Cardiac septum (tissue), 1 donor: ENCODE measurements at regions not wholly inside any gene's neighbourhood (a gene's known extent, or its start where the extent isn't known, plus 50 kb on each side); places are given as distances from the start of the nearest gene placed in this dataset.

Experiments used
- DNase-seq: peaks from one replicate; pipeline ENCODE4 v3.0.0-alpha.2; 2020; ENCODE audit warnings: low spot score
- intact Hi-C: fragments of 100-400 bp; cut with DNase I; formaldehyde crosslinking; loops from one replicate; pipeline ENCODE4 v1.14.0; 2022
- donor health status: DM: no; HTN: no; CAD: no.

DNA sequence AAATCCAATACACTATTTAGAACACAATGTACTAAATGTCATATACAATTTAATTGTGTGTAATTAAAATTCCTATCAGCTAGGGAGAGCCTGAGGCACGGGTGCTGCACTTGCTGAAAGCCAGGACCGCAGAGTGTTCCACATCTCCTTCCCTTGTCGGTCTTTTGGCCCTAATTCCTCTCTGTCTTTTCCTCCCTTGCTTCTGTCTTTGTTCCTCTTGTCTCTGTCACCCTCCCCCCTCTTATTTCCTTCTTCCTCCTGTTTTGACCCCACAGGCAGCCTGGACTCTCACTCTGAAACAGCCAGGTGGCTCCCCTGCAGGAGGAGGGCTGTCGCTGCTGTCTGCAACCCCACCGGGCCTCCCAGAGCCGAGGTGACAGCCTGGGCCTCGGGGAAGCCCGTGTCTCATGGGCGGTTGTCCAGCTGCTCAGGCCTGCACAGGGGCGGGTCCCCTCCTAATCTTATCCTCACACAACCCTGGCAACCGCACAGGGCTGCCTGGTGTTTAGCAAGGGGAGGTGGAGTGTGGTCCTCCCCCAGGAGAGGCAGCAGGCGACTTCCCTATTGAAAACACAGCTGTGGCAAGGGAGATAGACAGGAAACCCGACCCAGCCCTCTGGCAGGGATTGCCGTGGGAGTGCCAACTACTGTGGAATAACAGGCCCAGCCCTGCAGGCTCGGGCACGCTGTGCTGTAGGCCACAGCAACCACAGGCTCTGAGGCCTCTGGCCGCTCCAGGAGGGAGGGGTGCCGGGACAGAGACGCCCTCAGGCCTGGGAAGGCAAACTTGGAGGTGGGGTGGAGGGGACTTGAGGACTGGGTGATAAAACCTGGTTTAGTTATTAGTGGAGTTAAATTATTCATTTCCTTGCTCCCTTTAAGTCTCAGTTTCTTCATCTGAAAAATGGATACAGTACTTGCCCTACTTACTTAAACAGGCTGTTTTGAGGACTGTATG, 68.8 kb upstream of the WDR26 start:
- peak; percentile 94 for DNase-seq
- intact Hi-C loops, result loop anchor here (5.0 kb wide), 1 partner anchor 46 kb away; no protein-coding TSS in a partner anchor

DNA sequence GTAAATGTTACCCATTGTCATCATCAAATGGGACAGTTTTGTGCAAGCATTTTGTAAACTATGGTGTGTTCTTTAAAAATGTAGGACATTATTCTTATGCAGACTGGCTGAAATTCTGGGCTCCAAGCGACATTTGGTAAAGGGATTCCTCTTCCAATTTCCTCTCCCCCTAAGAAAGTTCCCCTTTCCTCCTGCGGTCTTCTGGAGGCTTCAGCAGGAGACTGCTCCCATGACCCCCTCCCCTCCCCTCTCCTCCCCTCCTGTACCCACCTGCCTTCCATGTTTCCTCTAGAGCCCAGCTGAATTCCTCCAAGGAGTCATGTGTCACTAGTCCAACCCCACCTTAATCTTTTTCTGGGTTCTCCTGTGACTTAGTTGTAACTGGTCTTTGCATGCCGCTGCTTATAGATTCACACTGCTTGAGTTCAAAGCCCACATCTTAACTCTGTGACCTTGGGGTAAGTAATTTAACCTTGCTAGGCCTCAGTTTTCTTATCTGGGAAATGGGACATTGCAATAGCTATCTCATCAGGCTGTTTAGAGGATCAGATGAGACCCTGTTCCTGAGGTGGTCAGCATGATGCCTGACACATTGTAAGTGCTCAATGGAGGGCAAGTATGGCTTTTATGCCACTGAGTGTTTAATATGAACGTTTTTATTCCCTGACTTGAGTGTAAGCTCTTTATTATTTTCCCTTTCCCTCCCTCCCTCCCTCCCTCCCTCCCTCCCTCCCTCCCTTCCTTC, 69.9 kb upstream of the WDR26 start:
- intact Hi-C loops, result loop anchor here (5.0 kb wide), 1 partner anchor 47 kb away; no protein-coding TSS in a partner anchor

GRCh38 chr1:224505454-224506093, 71.0 kb upstream of the WDR26 start:
- no peak for DNase-seq
- intact Hi-C loops, result no loop called here

More for the DNA sequence above, 69.9 kb upstream of the WDR26 start:
- no peak for DNase-seq

- no peak for DNase-seq
- intact Hi-C loops, result no loop called here
Observed at GRCh38 chr1:224506141-224506814, 71.7 kb upstream of the WDR26 start.

DNA sequence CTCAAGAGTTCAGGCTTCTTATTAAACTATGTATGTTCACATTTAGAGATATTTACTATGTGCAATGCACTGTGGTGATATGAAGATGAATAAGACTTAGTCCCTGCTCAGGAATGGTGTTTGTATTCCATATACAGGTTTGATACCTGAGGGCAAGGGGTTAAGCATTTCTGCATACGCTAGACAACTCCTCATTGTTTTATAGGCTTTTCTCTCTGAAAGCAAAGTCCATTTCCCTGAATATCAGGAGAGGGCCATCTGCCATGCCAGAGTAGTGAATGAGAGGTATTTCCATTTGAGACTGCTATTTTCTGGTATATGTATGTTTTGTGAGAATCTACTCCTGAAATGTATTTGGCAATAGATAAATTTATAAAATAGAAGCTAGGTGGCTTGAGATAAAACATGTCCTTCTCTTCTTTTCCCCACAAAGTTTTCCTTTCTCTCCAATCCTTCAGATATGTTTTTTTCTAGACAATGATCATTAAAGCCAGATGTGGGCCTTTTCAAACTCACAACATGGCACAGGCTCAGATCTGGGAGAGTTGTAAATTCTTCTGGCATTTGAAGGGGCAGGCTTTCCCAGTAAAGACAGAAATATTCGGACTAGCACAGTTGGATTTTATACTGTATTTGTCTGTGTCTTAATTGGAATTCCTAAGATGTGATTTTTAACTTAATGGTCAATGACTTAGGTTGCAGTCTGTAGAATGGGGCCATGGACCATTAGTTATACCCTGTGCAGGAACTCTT, 73.3 kb upstream of the WDR26 start:
- intact Hi-C loops, result no loop called here
- DNase-seq, result no peak

- DNase-seq, result no peak
- intact Hi-C loops, result no loop called here
Observed at GRCh38 chr1:224509907-224510306, 75.3 kb upstream of the WDR26 start.

GRCh38 chr1:224510880-224511645, 76.5 kb upstream of the WDR26 start:
- intact Hi-C loops, result no loop called here

DNA sequence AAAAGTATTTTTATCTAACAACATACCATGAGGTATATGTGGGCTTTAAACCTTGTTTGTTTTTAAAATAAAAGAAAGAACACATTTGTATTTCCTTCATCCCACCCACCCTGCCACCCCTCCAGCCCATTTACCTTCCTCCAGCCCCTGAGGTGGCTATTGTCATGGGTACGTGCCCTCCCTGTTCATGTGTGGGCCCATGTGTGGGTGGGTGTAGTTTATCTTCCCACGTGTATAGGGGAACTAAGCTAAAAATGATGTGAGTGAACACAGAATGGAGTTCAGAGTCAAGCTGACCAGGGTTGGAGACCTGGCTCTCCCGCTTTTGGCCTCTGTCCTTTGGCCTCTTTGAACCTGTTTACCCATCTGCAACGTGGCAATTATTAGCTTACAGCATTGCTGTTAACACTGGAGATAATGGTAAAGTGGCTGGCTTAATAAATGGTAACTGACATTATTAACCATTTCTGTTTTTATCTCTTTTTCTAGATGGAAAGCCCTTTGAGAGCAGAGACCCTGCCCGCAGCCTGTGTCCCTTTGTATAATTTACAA, 78.1 kb upstream of the WDR26 start:
- DNase-seq, result peak; percentile 7
- intact Hi-C loops, result loop anchor here (2.0 kb wide), 2 partner anchors 342 to 410 kb away; no protein-coding TSS in a partner anchor

More at GRCh38 chr1:224510880-224511645, 76.5 kb upstream of the WDR26 start:
- DNase-seq, result no peak

- peak; percentile 44 for DNase-seq
- intact Hi-C loops, result loop anchor here (2.0 kb wide), 2 partner anchors 341 to 409 kb away; no protein-coding TSS in a partner anchor
Observed at GRCh38 chr1:224513383-224513782, 78.8 kb upstream of the WDR26 start.

DNA sequence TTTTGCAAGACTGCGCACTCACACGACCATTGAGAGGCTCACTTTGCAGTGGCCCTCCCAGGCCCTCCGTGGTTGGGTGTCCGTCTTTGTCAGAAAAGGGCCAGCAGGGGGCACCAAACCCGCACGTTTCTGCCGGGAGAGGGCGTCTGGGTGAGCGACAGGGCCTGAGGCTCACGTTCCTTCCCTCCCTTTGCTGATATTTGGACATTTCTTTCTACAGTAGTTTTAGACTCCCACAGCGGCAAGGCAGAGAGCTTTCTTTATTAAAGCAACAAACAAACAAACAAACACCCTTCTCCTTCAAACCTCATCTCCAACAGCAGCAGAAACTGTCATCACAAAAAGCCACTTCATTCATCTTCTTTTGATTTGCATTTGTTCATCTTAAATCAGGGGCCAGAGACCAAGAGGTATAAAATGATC, 79.2 kb upstream of the WDR26 start:
- DNase-seq, result peak; percentile 91
- intact Hi-C loops, result loop anchor here (2.0 kb wide), 2 partner anchors 341 to 409 kb away; no protein-coding TSS in a partner anchor

- intact Hi-C loops, result no loop called here
- no peak for DNase-seq
Observed at GRCh38 chr1:224517171-224517570, 82.6 kb upstream of the WDR26 start.

DNA sequence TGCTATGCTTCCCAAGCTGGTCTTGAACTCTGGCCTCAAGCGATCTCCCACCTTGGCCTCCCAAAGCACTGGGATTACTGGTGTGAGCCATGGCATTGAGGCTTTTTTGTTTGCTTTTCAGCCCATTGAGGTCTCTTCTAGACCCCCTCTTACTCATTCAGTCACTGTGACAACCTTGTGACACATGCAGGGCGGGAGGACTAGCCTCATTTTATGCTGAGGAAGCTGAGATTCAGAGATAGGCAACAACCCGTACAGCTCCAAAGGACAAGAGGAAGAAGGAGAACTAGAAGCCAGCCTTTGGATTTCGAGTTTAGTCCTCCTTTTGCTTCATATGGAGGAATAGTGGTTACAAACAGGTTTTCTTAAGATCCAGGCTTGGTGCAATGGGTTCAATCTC, 83.9 kb upstream of the WDR26 start:
- intact Hi-C loops, result no loop called here
- DNase-seq, result no peak

DNA sequence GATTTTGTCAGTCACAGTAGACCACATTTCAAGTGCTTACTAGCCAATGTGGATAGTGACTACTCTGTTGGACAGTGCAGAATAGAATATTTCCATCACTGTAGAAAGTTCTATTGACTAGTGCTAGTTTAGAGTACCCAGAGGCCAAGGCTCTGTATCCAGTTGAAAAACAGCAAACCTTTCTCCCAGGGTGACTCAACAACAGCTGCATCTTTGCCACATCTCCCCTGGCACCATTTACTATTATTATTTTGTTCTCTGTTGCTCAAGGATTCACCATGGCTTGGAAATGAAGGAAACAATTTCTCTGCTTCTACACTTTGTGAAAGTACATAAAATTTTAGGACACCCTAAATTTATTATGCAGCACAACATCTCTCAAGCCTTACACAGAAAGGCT, 85.3 kb upstream of the WDR26 start:
- intact Hi-C loops, result no loop called here
- no peak for DNase-seq

DNA sequence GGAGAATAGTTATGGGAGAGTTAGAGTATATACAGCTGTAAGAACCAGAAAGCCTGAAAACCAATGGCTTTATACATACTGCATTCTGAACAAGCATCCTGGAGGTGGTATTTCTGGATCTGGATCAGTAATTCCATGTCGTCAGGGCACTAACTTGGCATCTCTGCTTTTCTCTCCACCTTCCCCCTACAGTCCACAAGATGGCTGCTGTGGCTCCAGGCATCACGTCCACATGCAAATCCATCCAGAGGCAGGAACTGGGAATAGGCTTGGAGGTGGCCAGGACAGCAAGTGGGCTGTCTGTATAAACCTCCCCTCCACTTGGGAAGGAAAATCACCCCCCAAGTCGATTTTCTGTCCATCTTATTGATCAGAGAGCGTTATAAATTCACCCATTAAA, 86.2 kb upstream of the WDR26 start:
- no peak for DNase-seq
- intact Hi-C loops, result no loop called here

DNA sequence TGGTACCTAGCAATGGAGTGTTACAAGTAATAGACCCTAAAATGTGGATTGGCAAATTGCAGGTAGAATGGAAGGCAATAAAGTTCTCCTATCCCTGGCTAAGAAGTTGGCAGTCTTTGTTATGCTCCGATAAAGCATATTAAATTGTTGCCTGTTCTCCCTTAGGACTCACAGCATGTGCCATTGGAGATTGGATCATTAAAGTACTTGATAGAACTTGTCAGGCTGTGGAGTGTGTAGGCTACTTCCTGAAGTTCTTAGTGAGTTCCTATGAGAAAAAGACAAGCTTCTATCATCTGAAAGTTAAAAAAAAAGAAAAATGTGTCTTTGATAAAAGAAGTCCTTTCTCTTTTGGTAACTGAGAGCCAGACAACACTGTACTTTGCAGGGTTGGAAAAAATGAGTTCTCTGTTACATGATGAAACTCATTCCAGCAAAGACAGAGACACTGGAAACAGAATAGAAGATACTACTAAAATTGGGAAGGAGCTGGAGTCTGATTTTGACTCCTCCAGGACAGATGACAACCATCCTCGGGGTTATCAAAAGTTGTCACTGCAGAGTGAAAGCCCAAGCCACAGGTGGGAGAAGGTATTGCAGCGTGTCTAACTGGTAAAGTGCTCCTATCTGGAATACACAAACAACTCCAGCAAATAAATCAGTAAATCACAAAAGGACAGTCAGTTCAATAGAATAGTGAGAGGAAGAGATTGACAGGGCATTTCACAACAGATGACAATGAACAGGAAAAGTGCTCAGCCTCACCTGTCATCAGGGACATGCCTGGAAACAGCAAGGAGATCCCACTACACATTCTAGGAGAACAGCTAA, 87.5 kb upstream of the WDR26 start:
- DNase-seq, result no peak
- intact Hi-C loops, result no loop called here

DNA sequence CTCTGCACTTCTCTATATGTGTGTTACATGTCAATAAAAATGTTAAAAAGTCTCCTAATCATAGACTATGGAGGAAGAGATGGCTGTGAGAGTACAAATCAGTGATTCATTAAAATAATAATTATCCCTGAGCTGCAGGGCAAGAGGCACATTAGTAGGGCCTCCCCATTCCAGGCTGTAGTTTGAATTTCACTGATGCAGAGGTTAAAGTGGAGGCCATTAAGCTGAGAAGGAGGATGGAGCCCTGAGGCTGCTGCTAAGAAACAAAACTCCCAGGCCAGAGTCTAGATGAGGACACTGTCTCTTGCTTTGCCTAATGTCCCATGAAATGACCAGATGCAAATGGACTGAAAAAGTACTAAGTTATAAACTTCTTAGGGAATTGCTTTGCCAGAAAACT, 89.1 kb upstream of the WDR26 start:
- DNase-seq, result no peak
- intact Hi-C loops, result no loop called here

DNA sequence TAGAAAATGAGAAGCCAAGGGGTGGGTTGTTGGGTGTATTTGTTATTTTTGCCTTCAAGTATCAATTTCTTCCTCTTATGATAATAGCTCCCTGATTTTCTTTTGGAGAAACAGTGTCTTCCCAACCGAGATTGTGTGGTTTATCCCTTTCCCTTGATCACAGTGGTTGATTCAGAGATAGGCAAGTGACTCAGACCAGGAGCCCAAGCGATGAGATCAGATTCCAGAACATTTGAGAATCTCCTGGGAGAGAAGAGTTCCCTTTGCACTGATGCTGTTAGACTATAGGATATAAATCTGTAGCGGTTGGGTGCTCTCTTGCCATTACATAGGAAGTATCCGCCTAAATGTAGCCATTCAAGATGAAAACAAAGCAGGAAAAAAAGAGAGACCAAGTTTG, 90.1 kb upstream of the WDR26 start:
- intact Hi-C loops, result no loop called here

More for the DNA sequence above, 90.1 kb upstream of the WDR26 start:
- DNase-seq, result no peak
